DMS153 treated with DMSO at 0.1 percent for 48 hours (cell line): ENCODE measurements at regions not wholly inside any gene's neighbourhood (a gene's known extent, or its start where the extent isn't known, plus 50 kb on each side); places are given as distances from the start of the nearest gene placed in this dataset.

ENCODE experiments used
- DNase-seq: peaks from one replicate; lab custom pipeline; 2025; ENCODE audit not compliant: unreplicated experiment; lab: John Stamatoyannopoulos, UW

- DNase-seq, result no peak
Measured at GRCh38 chr19:46911456-46911855, 50.7 kb downstream of the ARHGAP35 start.

GRCh38 chr19:46913198-46913851 is 52.5 kb downstream of the ARHGAP35 start:
- no peak for DNase-seq

GRCh38 chr19:46913852-46914430 is 53.1 kb downstream of the ARHGAP35 start:
- no peak for DNase-seq

- DNase-seq, result no peak
Measured at GRCh38 chr19:46915386-46915785, 54.6 kb downstream of the ARHGAP35 start.

- DNase-seq, result no peak
Measured at GRCh38 chr19:46917002-46917401, 56.2 kb downstream of the ARHGAP35 start.

GRCh38 chr19:46919324-46919723 is 58.5 kb downstream of the ARHGAP35 start:
- no peak for DNase-seq

GRCh38 chr19:46920362-46920761 is 59.6 kb downstream of the ARHGAP35 start:
- DNase-seq, result no peak

GRCh38 chr19:46921071-46921470 is 60.3 kb downstream of the ARHGAP35 start:
- no peak for DNase-seq

GRCh38 chr19:46922465-46922864 is 61.7 kb downstream of the ARHGAP35 start:
- DNase-seq, result no peak

GRCh38 chr19:46924874-46925547 is 64.2 kb downstream of the ARHGAP35 start:
- no peak for DNase-seq

- DNase-seq, result no peak
Measured at GRCh38 chr19:46925548-46925950, 64.8 kb downstream of the ARHGAP35 start.

- DNase-seq, result peak; percentile 8
Measured at GRCh38 chr19:46926170-46927071, 65.6 kb downstream of the ARHGAP35 start.

GRCh38 chr19:46927106-46927505 is 66.3 kb downstream of the ARHGAP35 start:
- no peak for DNase-seq

- DNase-seq, result no peak
Measured at GRCh38 chr19:46927893-46928292, 67.1 kb downstream of the ARHGAP35 start.

- no peak for DNase-seq
Measured at GRCh38 chr19:46928951-46929350, 68.2 kb downstream of the ARHGAP35 start.

- DNase-seq, result no peak
Measured at GRCh38 chr19:46931202-46931601, 70.4 kb downstream of the ARHGAP35 start.

GRCh38 chr19:46932346-46932745 is 71.5 kb downstream of the ARHGAP35 start:
- no peak for DNase-seq

GRCh38 chr19:46935066-46935663 is 74.4 kb downstream of the ARHGAP35 start:
- peak; percentile 5 for DNase-seq

GRCh38 chr19:46943150-46943946 is 76.3 kb upstream of the NPAS1 start:
- DNase-seq, result no peak

GRCh38 chr19:46944123-46944748 is 75.4 kb upstream of the NPAS1 start:
- no peak for DNase-seq
